A673 (cell line): ENCODE measurements at regions not wholly inside any gene's neighbourhood (a gene's known extent, or its start where the extent isn't known, plus 50 kb on each side); places are given as distances from the start of the nearest gene placed in this dataset.

ENCODE experiments used
- CTCF ChIP-seq: fragments of 300-800, 200-600 bp; sonication (generic); conservative IDR thresholded peaks from 2 replicates; pipeline ENCODE4 v1.5.1; 2017; ENCODE audit warnings: low read depth, mild to moderate bottlenecking, antibody characterized with exemption, low read length, moderate library complexity, mixed read lengths
- EZH2 ChIP-seq: fragments of 200-600 bp; sonication (generic); IDR thresholded peaks from 2 replicates; pipeline ENCODE4 v1.6.1; 2017; ENCODE audit warnings: borderline replicate concordance, low read depth, mild to moderate bottlenecking, mixed read lengths, antibody characterized with exemption, low read length; ENCODE audit not compliant: poor library complexity, severe bottlenecking

DNA sequence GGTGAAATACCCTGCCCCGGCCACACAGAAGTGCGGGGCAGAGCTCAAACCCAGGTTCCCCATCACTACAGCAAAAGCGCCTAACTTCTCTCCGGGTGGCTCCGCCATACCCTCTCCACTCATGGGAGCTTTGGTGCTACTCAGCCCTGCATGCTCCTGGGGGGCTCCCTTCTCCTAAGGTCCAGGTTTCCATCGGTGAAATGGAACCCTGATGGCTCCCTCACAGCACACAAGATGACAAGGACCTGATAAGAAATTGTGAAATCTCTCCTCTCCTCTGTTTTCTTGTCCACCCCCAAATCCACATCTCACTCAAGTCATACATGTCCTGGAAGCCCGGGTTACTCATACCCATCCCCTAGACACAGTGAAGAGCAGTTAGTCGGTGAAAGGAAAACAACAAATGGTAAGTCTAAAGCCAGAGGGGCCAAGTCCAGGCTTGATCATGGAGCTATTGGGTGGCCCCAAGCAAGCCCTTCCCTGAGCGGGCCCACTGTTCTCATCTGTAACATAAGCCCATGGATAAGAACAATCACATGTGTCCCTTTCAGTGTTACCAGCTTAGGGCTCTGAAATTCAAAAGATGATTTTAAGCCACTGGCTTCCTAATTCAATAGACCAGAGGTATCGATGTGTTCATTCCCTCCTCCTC, 317.5 kb downstream of the BCL11B start:
- TF ChIP-seq EZH2, result no peak
- no peak for TF ChIP-seq CTCF
